Activated CD4-positive, alpha-beta T cell treated with anti-CD3 and anti-CD28 coated beads for 36 hours (primary cell): ENCODE measurements at regions not wholly inside any gene's neighbourhood (a gene's known extent, or its start where the extent isn't known, plus 50 kb on each side); places are given as distances from the start of the nearest gene placed in this dataset.

Experiments
- ATAC-seq: fragments of 200-7000 bp; cut with Tn5 transposase; one replicate; pipeline ENCODE4 v1.10.0; 2021; ENCODE audit warnings: mild to moderate bottlenecking, moderate library complexity
- CTCF ChIA-PET: fragments of 350-600 bp; sonication (Branson Sonifier 250); formaldehyde crosslinking; loops from one replicate; lab custom pipeline; 2021; ENCODE audit warnings: antibody characterized with exemption; lab: Charles Lee
- POLR2A ChIA-PET: fragments of 350-600 bp; sonication (Branson Sonifier 250); formaldehyde crosslinking; loops from one replicate; lab custom pipeline; 2021; ENCODE audit warnings: antibody characterized with exemption, inconsistent platforms; lab: Charles Lee
- DNase-seq: peaks from one replicate; pipeline ENCODE4 v3.0.0-alpha.2; 2020
- H3K27ac Mint-ChIP-seq: one replicate; pipeline ENCODE4 v1.8.0; 2021; ENCODE audit warnings: mixed read lengths
- H3K27me3 Mint-ChIP-seq: one replicate; pipeline ENCODE4 v1.8.0; 2021; ENCODE audit warnings: mixed read lengths
- H3K36me3 Mint-ChIP-seq: one replicate; pipeline ENCODE4 v1.8.0; 2021; ENCODE audit warnings: low read depth, mixed read lengths
- H3K4me1 Mint-ChIP-seq: one replicate; pipeline ENCODE4 v1.8.0; 2021; ENCODE audit warnings: mixed read lengths
- H3K4me3 Mint-ChIP-seq: one replicate; pipeline ENCODE4 v1.8.0; 2021; ENCODE audit warnings: mild to moderate bottlenecking, moderate library complexity, mixed read lengths
- H3K9me3 Mint-ChIP-seq: one replicate; pipeline ENCODE4 v1.8.0; 2021; ENCODE audit warnings: low read depth, mixed read lengths
- intact Hi-C, 2 experiments: fragments of 100-400 bp; cut with DNase I in 1 of 2; cut with micrococcal nuclease in 1 of 2; formaldehyde crosslinking; loops; one replicate each; pipeline versions ENCODE4 v1.14.2 to v1.15.1; 2022 to 2024; cut with DNase I, micrococcal nuclease

GRCh38 chr20:10823585-10823984, 149.8 kb upstream of the JAG1 start:
- ChIA-PET CTCF (no interaction called here), POLR2A (no interaction called here)
- Mint-ChIP-seq H3K4me1 (no peaks in the 10 kb centered on the region), H3K27me3 (no peaks in the 10 kb centered on the region), H3K27ac (no peak overlapping the region), H3K9me3 (peaks cover 5% of the 10 kb centered on the region), H3K36me3 (no peaks in the 10 kb centered on the region), H3K4me3 (no peak overlapping the region)
- DNase-seq (no peak), ATAC-seq (no peak)
- intact Hi-C loops, result loop anchor here in 1 of 2 experiments (5.0 kb wide), 1 partner anchor 271 kb away; no protein-coding TSS in a partner anchor

- no peaks in the 10 kb centered on the region for H3K4me1 Mint-ChIP-seq
- ChIA-PET POLR2A (no interaction called here), CTCF (no interaction called here)
- H3K27ac Mint-ChIP-seq, result no peak overlapping the region
- DNase-seq (no peak), ATAC-seq (no peak)
- intact Hi-C loops, result loop anchor here in 1 of 2 experiments (5.0 kb wide), 1 partner anchor 273 kb away; no protein-coding TSS in a partner anchor
- no peaks in the 10 kb centered on the region for H3K36me3 Mint-ChIP-seq
- no peaks in the 10 kb centered on the region for H3K27me3 Mint-ChIP-seq
- no peak overlapping the region for H3K4me3 Mint-ChIP-seq
- H3K9me3 Mint-ChIP-seq, result peaks cover 5% of the 10 kb centered on the region
These were observed 151.1 kb upstream of the JAG1 start for GRCh38 chr20:10824750-10825500.

- no peaks in the 10 kb centered on the region for H3K9me3 Mint-ChIP-seq
- intact Hi-C loops, result no loop called here
- no peak overlapping the region for H3K4me3 Mint-ChIP-seq
- ATAC-seq (no peak), DNase-seq (no peak)
- H3K4me1 Mint-ChIP-seq, result no peaks in the 10 kb centered on the region
- H3K27ac Mint-ChIP-seq, result no peak overlapping the region
- ChIA-PET POLR2A (no interaction called here), CTCF (no interaction called here)
- no peaks in the 10 kb centered on the region for H3K36me3 Mint-ChIP-seq
- H3K27me3 Mint-ChIP-seq, result no peaks in the 10 kb centered on the region
These were observed 152.3 kb upstream of the JAG1 start for GRCh38 chr20:10826111-10826510.

GRCh38 chr20:10828180-10828579, 154.4 kb upstream of the JAG1 start:
- intact Hi-C loops, result no loop called here
- no peaks in the 10 kb centered on the region for H3K9me3 Mint-ChIP-seq
- ChIA-PET CTCF (no interaction called here), POLR2A (no interaction called here)
- no peaks in the 10 kb centered on the region for H3K27me3 Mint-ChIP-seq
- ATAC-seq (no peak), DNase-seq (no peak)
- no peak overlapping the region for H3K27ac Mint-ChIP-seq
- no peaks in the 10 kb centered on the region for H3K36me3 Mint-ChIP-seq
- no peak overlapping the region for H3K4me3 Mint-ChIP-seq
- no peaks in the 10 kb centered on the region for H3K4me1 Mint-ChIP-seq

- intact Hi-C loops, result no loop called here
- Mint-ChIP-seq H3K27me3 (peaks cover 3% of the 10 kb centered on the region), H3K36me3 (no peaks in the 10 kb centered on the region), H3K4me3 (no peak overlapping the region), H3K9me3 (no peaks in the 10 kb centered on the region), H3K4me1 (no peaks in the 10 kb centered on the region), H3K27ac (no peak overlapping the region)
- ChIA-PET CTCF (interaction anchor here (0.6 to 0.7 kb wide), 2 partner anchors 10 to 1013 kb away, joined by 3 to 4 read pairs; no protein-coding TSS in a partner anchor), POLR2A (interaction anchor here (0.7 kb wide), 1 partner anchor 1004 kb away, joined by 3 read pairs; no protein-coding TSS in a partner anchor)
- DNase-seq, result no peak
- no peak for ATAC-seq
These were observed 158.3 kb upstream of the JAG1 start for GRCh38 chr20:10832141-10832540.

DNA sequence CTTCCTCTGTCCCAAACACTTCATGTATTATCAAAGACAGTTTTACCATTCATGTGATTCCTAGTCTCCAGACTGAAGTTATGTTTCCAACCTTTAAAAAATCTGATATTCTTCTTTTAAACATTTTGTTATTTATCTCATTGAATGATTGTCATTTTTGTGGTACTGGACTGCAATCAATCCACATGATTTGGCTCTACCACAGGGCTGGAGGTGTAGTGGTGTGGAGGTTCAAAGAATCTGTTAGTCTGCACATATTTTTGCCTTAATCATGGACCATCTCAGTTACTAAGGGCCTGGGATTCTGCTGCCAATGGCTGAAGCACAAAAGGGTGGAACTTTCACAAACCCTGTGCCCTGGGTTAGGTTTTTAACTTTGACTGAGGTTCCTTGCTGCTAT, 164.1 kb upstream of the JAG1 start:
- Mint-ChIP-seq H3K36me3 (no peaks in the 10 kb centered on the region), H3K4me3 (no peak overlapping the region), H3K4me1 (no peaks in the 10 kb centered on the region), H3K27me3 (peaks cover 3% of the 10 kb centered on the region), H3K27ac (no peak overlapping the region), H3K9me3 (peaks cover 16% of the 10 kb centered on the region)
- intact Hi-C loops, result no loop called here
- ATAC-seq, result no peak
- no peak for DNase-seq
- ChIA-PET POLR2A (no interaction called here), CTCF (no interaction called here)

DNA sequence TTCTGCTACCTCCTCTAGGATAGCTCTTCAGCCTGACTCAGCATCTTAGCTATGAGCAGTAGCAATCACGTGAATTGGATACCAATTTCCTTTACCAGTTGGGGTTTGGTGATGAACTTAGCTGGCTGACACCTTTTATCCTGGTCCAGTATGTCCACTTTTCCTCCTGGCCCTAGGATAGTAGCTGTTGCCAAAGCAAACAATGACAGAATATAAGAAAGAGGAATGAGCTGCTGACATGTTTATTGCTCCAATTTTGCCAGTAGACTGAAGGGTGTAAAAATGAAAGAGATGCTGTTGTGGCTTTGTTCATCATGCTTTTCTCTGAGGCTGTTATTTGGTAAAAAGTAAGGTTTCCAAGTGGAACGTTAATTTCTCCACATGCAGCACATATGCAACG, 168.3 kb upstream of the JAG1 start:
- CTCF ChIA-PET, result interaction anchor here (1.1 kb wide), 1 partner anchor 10 kb away, joined by 4 read pairs; no protein-coding TSS in a partner anchor
- Mint-ChIP-seq H3K36me3 (no peaks in the 10 kb centered on the region), H3K4me3 (no peak overlapping the region), H3K27me3 (no peaks in the 10 kb centered on the region), H3K27ac (no peak overlapping the region), H3K4me1 (no peaks in the 10 kb centered on the region), H3K9me3 (peaks cover 19% of the 10 kb centered on the region)
- DNase-seq (no peak), ATAC-seq (no peak)
- POLR2A ChIA-PET, result no interaction called here
- intact Hi-C loops, result no loop called here

GRCh38 chr20:10843146-10843711, 169.4 kb upstream of the JAG1 start:
- POLR2A ChIA-PET, result no interaction called here
- intact Hi-C loops, result no loop called here
- no peaks in the 10 kb centered on the region for H3K36me3 Mint-ChIP-seq
- H3K4me3 Mint-ChIP-seq, result no peak overlapping the region
- CTCF ChIA-PET, result no interaction called here
- H3K4me1 Mint-ChIP-seq, result no peaks in the 10 kb centered on the region
- no peak for ATAC-seq
- peaks cover 19% of the 10 kb centered on the region for H3K9me3 Mint-ChIP-seq
- no peaks in the 10 kb centered on the region for H3K27me3 Mint-ChIP-seq
- DNase-seq, result no peak
- H3K27ac Mint-ChIP-seq, result no peak overlapping the region

DNA sequence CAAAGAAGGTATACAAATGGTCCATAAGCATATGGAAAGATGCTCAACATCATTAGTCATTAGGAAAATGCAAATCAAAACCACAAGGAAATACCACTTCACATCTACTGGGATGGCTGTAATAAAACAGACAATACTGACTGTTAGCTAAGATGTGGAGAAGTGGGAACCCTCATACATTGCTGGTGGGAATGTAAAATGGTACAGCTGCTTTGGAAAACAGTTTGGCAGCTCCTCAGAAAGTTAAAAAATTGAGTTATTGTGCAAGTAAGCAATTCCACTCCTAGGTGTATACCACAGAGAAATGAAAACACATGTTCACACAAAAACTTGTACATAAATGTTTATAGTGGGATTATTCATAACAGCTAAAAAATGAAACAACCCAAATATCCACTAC, 173.0 kb upstream of the JAG1 start:
- CTCF ChIA-PET, result interaction anchor here (2.1 kb wide), 1 partner anchor 12 kb away, joined by 5 read pairs; no protein-coding TSS in a partner anchor
- intact Hi-C loops, result no loop called here
- Mint-ChIP-seq H3K4me1 (no peaks in the 10 kb centered on the region), H3K27ac (no peak overlapping the region), H3K4me3 (no peak overlapping the region), H3K9me3 (peaks cover 10% of the 10 kb centered on the region), H3K36me3 (no peaks in the 10 kb centered on the region), H3K27me3 (no peaks in the 10 kb centered on the region)
- ATAC-seq, result no peak
- DNase-seq, result no peak
- POLR2A ChIA-PET, result no interaction called here

DNA sequence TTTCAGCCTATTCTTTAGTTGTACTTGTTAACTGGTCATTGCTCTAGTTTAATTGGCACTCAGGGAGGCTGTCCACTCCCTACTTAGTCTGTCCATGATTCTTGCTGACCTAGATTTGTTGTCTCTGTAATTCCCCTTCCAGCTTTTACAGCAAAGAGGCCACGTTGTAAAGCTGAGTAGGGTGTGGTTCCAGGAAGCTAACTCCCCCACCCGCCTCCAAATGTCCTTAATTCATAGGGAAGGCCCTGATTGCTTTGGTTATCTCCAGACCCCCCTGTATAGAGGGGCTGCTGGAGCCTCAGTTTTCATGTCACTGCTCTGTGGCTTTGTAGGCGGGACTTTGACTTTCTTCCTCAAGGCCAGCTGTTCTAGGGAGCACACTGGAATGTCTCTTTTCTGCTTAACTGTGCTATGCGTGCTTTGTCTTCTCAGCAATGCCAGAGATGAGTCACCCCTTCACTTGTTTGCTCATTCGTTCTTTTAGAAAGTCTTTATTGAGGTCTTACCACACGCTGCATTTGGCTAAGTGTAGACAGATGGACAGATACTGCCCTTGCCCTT, 175.1 kb upstream of the JAG1 start:
- no peak for ATAC-seq
- Mint-ChIP-seq H3K36me3 (no peaks in the 10 kb centered on the region), H3K4me1 (no peaks in the 10 kb centered on the region), H3K27me3 (no peaks in the 10 kb centered on the region), H3K27ac (no peak overlapping the region), H3K4me3 (no peak overlapping the region), H3K9me3 (peaks cover 5% of the 10 kb centered on the region)
- POLR2A ChIA-PET, result no interaction called here
- intact Hi-C loops, result no loop called here
- DNase-seq, result no peak
- CTCF ChIA-PET, result no interaction called here

- no peaks in the 10 kb centered on the region for H3K36me3 Mint-ChIP-seq
- CTCF ChIA-PET, result no interaction called here
- no peaks in the 10 kb centered on the region for H3K4me1 Mint-ChIP-seq
- no peak overlapping the region for H3K4me3 Mint-ChIP-seq
- POLR2A ChIA-PET, result no interaction called here
- peaks cover 2% of the 10 kb centered on the region for H3K9me3 Mint-ChIP-seq
- intact Hi-C loops, result no loop called here
- ATAC-seq, result no peak
- H3K27me3 Mint-ChIP-seq, result peaks cover 3% of the 10 kb centered on the region
- no peak for DNase-seq
- H3K27ac Mint-ChIP-seq, result no peak overlapping the region
These were observed 179.4 kb upstream of the JAG1 start for GRCh38 chr20:10853176-10853575.

GRCh38 chr20:10853731-10854130, 179.9 kb upstream of the JAG1 start:
- ChIA-PET CTCF (interaction anchor here (0.7 kb wide), 1 partner anchor 939 kb away, joined by 5 read pairs; no protein-coding TSS in a partner anchor), POLR2A (no interaction called here)
- intact Hi-C loops, result no loop called here
- H3K4me1 Mint-ChIP-seq, result no peaks in the 10 kb centered on the region
- H3K27me3 Mint-ChIP-seq, result peaks cover 3% of the 10 kb centered on the region
- H3K36me3 Mint-ChIP-seq, result no peaks in the 10 kb centered on the region
- no peak overlapping the region for H3K27ac Mint-ChIP-seq
- no peak for ATAC-seq
- H3K9me3 Mint-ChIP-seq, result peaks cover 2% of the 10 kb centered on the region
- H3K4me3 Mint-ChIP-seq, result no peak overlapping the region
- DNase-seq, result no peak
